Mucosa of rectum (tissue), 2 donors: ENCODE measurements at regions not wholly inside any gene's neighbourhood (a gene's known extent, or its start where the extent isn't known, plus 50 kb on each side); places are given as distances from the start of the nearest gene placed in this dataset.

ENCODE experiments used
- H3K27ac ChIP-seq, 2 donors: one replicate each; pipeline ENCODE4 v1.7.0; 2013; ENCODE audit warnings: inconsistent platforms in 2 of 2, low read depth in 2 of 2, low read length in 2 of 2
- H3K27me3 ChIP-seq, 2 donors: one replicate each; pipeline ENCODE4 v1.7.0; 2013; ENCODE audit warnings: low read length in 2 of 2; ENCODE audit not compliant: control insufficient read depth in 2 of 2, insufficient read depth in 2 of 2
- H3K36me3 ChIP-seq, 2 donors: one replicate each; pipeline ENCODE4 v1.7.0; 2013; ENCODE audit warnings: low read length in 2 of 2; ENCODE audit not compliant: control insufficient read depth in 2 of 2, insufficient read depth in 2 of 2
- H3K4me1 ChIP-seq, 2 donors: one replicate each; pipeline ENCODE4 v1.7.0; 2013; ENCODE audit warnings: low read length in 2 of 2, mild to moderate bottlenecking in 1 of 2; ENCODE audit not compliant: control insufficient read depth in 2 of 2, insufficient read depth in 2 of 2
- H3K4me3 ChIP-seq, 2 donors: one replicate each; pipeline ENCODE4 v1.7.0; 2013; ENCODE audit warnings: low read length in 2 of 2
- H3K9ac ChIP-seq, 2 donors: one replicate each; pipeline ENCODE4 v1.7.0; 2013; ENCODE audit warnings: low read length in 2 of 2, low read depth in 1 of 2, mild to moderate bottlenecking in 1 of 2
- H3K9me3 ChIP-seq, 2 donors: one replicate each; pipeline ENCODE4 v1.7.0; 2013; ENCODE audit warnings: low read length in 2 of 2; ENCODE audit not compliant: control insufficient read depth in 2 of 2
- donor health status: healthy.
- donor health status: Normal muscosa, but diverticular disease.

DNA sequence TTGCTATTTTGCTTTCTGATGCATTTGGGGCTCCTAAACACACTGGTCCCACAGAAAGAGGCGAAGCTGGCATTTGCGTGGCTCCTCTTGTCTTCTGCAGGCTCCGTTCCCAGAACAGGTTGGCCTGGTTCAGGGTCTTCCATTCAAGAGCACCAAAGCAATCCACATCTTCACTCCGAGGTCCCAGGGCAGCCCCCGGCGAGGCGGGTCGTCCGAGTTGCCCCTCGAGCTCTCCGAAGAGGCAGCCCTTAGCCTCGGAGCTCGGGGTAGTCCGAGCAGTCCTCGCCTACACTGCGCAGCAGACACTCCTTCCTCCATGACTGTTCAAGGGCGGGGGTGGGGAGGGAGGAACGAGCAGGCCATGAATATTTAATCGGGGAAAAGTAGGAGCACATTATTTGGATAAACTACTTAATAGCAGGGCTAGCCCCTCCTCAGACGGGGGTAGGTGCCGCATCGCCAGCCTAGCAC lies 321.3 kb downstream of the BLID start:
- no peaks in the 10 kb centered on the region for H3K36me3 ChIP-seq
- no peak overlapping the region for H3K9ac ChIP-seq
- no peak overlapping the region for H3K27ac ChIP-seq
- H3K4me1 ChIP-seq: peaks cover 0 to 2% of the 10 kb centered on the region in 2 donors
- H3K4me3 ChIP-seq: no peak overlapping the region
- no peaks in the 10 kb centered on the region for H3K9me3 ChIP-seq
- no peaks in the 10 kb centered on the region for H3K27me3 ChIP-seq

DNA sequence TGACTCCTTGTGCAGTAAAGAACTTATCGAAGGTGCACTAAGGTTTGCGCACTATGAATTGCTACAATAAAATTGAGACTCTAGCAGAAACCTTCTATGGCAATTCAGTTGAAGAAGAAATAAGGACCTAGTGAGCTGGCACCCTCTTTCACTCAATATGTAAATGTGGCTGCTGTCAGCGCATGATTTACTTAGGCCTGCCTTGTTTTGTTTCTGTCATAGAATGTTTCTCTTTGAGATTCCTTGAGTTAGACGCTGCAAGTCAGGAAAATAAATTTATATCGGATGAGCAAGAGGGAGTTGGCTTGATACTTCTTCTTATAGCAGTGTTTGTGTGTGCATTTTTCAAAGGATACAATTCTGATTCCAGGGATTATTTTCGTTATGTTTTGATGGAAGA lies 322.1 kb downstream of the BLID start:
- Histone ChIP-seq H3K9me3 (no peaks in the 10 kb centered on the region), H3K27ac (no peak overlapping the region), H3K9ac (no peak overlapping the region), H3K4me3 (no peak overlapping the region), H3K36me3 (no peaks in the 10 kb centered on the region), H3K4me1 (peaks cover 0 to 2% of the 10 kb centered on the region in 2 donors), H3K27me3 (no peaks in the 10 kb centered on the region)

DNA sequence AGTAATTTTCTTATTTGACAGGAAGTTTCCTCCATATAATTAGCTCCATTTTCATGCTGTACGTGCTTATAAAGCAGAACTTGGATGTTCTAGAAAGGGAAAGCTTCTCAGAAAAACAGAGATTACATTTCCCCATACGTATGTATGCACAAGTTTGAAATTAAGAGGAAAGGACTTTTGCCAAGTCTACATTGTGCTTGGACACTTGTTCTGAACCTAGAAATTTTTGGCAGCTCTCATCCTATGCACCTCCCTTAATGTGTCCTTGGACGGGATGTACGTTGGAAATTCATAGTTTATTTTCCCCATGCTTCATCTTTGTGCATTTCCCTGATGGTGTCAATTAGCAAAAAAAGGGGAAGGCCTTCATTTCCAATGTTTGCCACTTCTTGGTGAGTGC lies 322.7 kb downstream of the BLID start:
- Histone ChIP-seq H3K36me3 (no peaks in the 10 kb centered on the region), H3K27me3 (no peaks in the 10 kb centered on the region), H3K9me3 (no peaks in the 10 kb centered on the region), H3K9ac (no peak overlapping the region), H3K27ac (no peak overlapping the region), H3K4me3 (no peak overlapping the region), H3K4me1 (peaks cover 0 to 2% of the 10 kb centered on the region in 2 donors)

DNA sequence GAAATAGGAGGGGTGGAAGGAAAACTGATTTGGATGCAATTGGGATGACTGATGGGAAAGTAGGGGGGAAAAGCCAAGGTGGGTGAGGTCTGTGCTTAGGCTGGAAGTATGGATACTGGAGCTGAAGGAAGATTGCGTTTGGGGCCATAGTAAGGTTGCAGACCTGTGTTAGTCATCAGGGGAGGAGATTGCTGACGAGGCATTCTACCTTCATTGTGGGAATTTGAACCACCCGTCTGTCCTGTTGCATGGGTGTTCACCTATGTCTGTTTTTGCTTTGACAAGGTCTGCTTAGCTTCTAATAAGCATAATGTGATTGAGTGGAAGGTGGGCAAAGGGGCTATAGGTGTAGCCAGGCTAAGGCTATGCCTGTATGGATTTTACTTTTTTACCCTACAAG lies 323.8 kb downstream of the BLID start:
- no peaks in the 10 kb centered on the region for H3K27me3 ChIP-seq
- H3K9me3 ChIP-seq: no peaks in the 10 kb centered on the region
- peaks cover 0 to 2% of the 10 kb centered on the region in 2 donors for H3K4me1 ChIP-seq
- no peak overlapping the region for H3K4me3 ChIP-seq
- no peak overlapping the region for H3K27ac ChIP-seq
- no peaks in the 10 kb centered on the region for H3K36me3 ChIP-seq
- no peak overlapping the region for H3K9ac ChIP-seq

DNA sequence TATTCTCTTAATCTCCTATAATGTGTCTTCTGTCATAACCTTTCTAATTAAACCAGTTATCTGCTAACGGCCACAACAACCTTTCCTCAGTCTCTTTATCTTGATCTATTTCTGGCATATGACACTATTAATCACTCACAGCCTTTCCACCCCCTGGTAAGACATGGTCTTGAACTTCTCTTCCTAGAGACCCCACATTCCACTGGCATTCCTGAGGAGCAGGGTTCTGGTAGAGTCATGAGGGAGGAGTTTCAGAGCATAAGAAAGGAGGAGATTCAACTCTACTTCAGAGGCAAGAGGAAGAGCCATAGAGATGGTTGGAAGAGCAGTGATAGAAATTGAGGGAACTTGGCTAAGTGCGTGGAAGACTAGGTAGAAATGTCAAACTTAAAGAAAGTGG lies 325.6 kb downstream of the BLID start:
- no peak overlapping the region for H3K4me3 ChIP-seq
- H3K9me3 ChIP-seq: no peaks in the 10 kb centered on the region
- no peaks in the 10 kb centered on the region for H3K27me3 ChIP-seq
- peaks cover 0 to 2% of the 10 kb centered on the region in 2 donors for H3K4me1 ChIP-seq
- no peak overlapping the region for H3K9ac ChIP-seq
- no peak overlapping the region for H3K27ac ChIP-seq
- H3K36me3 ChIP-seq: no peaks in the 10 kb centered on the region

DNA sequence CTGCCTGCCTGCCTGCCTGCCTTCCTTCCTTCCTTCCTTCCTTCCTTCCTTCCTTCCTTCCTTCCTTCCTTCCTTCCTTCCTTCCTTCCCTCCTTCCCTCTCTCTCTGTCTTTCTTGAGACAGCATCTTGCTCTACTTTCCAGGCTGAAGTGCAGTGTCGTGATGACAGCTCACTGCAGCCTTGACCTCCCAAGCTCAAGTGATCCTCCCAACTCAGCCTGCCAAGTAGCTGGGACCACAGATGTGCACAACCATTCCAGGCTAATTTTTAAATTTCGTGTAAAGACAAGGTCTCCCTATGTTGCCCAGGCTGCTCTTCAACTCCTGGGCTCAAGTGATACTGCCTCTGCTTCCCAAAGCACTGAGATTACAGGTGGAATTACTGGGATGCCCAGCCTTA lies 328.2 kb upstream of the SORL1-AS1 start:
- H3K36me3 ChIP-seq: no peaks in the 10 kb centered on the region
- no peaks in the 10 kb centered on the region for H3K27me3 ChIP-seq
- no peak overlapping the region for H3K9ac ChIP-seq
- H3K27ac ChIP-seq: no peak overlapping the region
- H3K4me1 ChIP-seq: no peaks in the 10 kb centered on the region
- no peak overlapping the region for H3K4me3 ChIP-seq
- H3K9me3 ChIP-seq: no peaks in the 10 kb centered on the region

DNA sequence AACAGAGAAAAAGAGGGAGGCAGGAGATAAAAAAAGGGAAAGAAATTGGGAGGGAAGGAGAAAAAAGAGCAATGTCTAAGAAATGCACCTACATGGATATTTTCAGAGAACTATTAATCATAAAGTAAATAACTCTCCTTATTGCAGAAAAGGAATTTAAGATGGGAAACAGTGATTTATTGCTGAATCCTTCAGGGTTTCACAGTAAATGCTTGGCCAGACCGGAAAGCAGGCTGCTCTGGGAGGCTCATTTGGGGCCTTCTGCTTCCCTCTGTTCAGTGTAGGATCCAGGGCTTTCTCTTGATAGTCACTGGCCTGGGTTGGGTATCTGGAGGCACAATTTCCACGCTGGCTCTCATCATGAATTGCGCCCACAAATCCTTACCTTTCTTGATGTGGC lies 324.3 kb upstream of the SORL1-AS1 start:
- H3K4me1 ChIP-seq: no peaks in the 10 kb centered on the region
- H3K36me3 ChIP-seq: no peaks in the 10 kb centered on the region
- no peaks in the 10 kb centered on the region for H3K27me3 ChIP-seq
- H3K9me3 ChIP-seq: no peaks in the 10 kb centered on the region
- H3K9ac ChIP-seq: no peak overlapping the region
- no peak overlapping the region for H3K4me3 ChIP-seq
- H3K27ac ChIP-seq: no peak overlapping the region

DNA sequence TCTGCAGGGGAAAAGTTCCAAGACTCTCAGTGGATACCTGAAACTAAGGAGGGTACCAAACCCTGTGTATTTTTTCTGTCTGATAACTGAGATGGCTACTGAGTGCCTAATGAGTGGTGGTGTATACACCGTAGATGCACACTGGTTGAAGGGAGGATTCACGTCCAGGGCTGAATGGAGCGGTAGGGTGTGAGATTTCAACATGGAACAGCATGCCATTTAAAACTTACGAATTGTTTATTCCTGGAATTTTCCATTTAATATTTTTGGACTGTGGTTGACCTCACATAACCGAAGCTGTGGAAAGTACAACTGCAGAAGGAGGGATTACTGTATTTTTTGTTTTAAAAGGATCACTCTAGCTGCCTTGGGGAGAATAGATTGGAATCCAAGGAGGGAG lies 322.5 kb upstream of the SORL1-AS1 start:
- Histone ChIP-seq H3K27me3 (no peaks in the 10 kb centered on the region), H3K27ac (no peak overlapping the region), H3K4me3 (no peak overlapping the region), H3K36me3 (no peaks in the 10 kb centered on the region), H3K4me1 (no peaks in the 10 kb centered on the region), H3K9me3 (no peaks in the 10 kb centered on the region), H3K9ac (no peak overlapping the region)

DNA sequence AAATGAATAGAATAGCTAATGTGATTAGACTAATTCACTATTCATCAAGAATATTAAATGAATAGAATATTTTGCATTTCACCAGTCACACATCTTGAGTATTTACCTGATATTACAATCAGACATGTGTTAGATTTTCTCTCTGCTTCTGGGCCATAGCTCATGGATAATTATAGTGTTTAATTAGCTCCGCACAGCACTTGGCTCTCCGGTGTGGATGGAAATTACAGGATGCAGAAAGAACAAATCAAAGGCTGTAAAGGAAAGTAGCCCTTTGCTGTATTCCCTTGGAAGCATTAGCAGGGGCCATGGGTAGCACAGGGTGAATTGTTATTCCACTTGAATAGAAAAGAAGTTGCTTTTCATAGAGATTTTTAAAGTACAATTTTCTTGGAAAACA lies 320.3 kb upstream of the SORL1-AS1 start:
- no peaks in the 10 kb centered on the region for H3K36me3 ChIP-seq
- H3K9ac ChIP-seq: no peak overlapping the region
- no peak overlapping the region for H3K27ac ChIP-seq
- no peaks in the 10 kb centered on the region for H3K9me3 ChIP-seq
- no peaks in the 10 kb centered on the region for H3K4me1 ChIP-seq
- no peaks in the 10 kb centered on the region for H3K27me3 ChIP-seq
- no peak overlapping the region for H3K4me3 ChIP-seq

DNA sequence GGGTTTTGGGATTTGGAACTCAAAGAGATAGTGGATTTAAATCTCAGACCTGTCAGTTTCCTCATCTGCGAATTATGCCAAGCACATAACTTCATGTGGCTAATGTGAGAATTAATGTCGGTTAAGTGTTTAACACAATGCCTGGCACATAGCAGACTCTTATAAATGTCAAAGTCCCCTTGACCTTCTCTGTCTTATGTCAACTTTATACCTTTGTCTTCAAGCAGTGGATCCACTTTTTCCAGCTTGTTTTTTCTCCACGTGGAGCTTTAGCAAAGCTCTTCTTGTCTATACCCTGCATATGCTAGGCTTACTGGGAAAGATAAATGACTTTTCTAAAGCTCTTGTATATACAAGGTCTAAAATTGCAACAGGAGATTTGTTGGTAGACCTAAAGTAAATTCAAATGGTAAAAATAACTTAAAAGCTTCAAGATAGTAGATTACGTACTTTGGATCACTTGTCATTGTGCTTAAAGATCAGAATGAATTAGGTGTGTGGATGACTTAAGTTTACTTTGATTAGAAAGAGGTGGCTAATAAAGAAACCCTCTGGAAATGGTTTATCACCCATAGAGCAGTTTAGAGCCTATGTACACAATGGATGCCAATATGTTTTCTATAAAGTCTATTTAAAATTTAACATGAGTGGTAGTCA lies 318.3 kb upstream of the SORL1-AS1 start:
- H3K9ac ChIP-seq: no peak overlapping the region
- no peaks in the 10 kb centered on the region for H3K27me3 ChIP-seq
- no peak overlapping the region for H3K4me3 ChIP-seq
- no peak overlapping the region for H3K27ac ChIP-seq
- H3K9me3 ChIP-seq: no peaks in the 10 kb centered on the region
- H3K4me1 ChIP-seq: no peaks in the 10 kb centered on the region
- H3K36me3 ChIP-seq: no peaks in the 10 kb centered on the region

DNA sequence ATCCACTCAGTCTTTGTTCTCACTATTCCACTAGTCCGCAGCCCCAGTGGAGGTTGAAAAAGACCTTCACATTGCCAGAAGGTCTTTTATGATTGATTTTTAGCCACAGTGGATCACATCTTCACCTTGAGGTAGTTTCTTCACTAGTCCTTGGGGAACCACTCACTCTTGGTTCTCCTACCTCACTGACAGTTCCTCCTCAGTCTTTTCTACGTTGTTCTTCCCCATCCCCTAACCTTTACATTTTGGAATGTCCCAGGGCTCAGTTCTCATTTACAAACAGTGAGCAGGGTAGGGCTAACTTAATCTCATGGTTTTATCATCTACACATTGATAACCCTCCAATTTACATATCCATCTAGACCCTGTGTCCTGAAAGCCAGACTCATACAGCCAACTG lies 316.4 kb upstream of the SORL1-AS1 start:
- H3K27me3 ChIP-seq: no peaks in the 10 kb centered on the region
- no peak overlapping the region for H3K27ac ChIP-seq
- no peak overlapping the region for H3K4me3 ChIP-seq
- H3K9me3 ChIP-seq: no peaks in the 10 kb centered on the region
- H3K9ac ChIP-seq: no peak overlapping the region
- no peaks in the 10 kb centered on the region for H3K4me1 ChIP-seq
- no peaks in the 10 kb centered on the region for H3K36me3 ChIP-seq
